Endodermal cell (in vitro differentiated cells): ENCODE measurements at regions not wholly inside any gene's neighbourhood (a gene's known extent, or its start where the extent isn't known, plus 50 kb on each side); places are given as distances from the start of the nearest gene placed in this dataset.

Experiments
- DNase-seq: peaks from one replicate; pipeline ENCODE4 v3.0.0-alpha.2; 2017
- H3K27ac ChIP-seq: 2 replicates; pipeline ENCODE4 v1.5.1; 2013; ENCODE audit warnings: mild to moderate bottlenecking, low read depth, low read length, moderate library complexity
- H3K27me3 ChIP-seq: 2 replicates; pipeline ENCODE4 v1.6.1; 2013; ENCODE audit warnings: mild to moderate bottlenecking, low read length, moderate library complexity; ENCODE audit not compliant: insufficient read depth, control insufficient read depth, poor library complexity, severe bottlenecking
- H3K36me3 ChIP-seq: 2 replicates; pipeline ENCODE4 v1.7.0; 2013; ENCODE audit warnings: mild to moderate bottlenecking, low read length, moderate library complexity; ENCODE audit not compliant: control insufficient read depth, insufficient read depth
- H3K4me1 ChIP-seq: one replicate; pipeline ENCODE4 v1.7.0; 2013; ENCODE audit warnings: low read length; ENCODE audit not compliant: control insufficient read depth, insufficient read depth
- H3K4me3 ChIP-seq: 2 replicates; pipeline ENCODE4 v1.5.1; 2013; ENCODE audit warnings: mild to moderate bottlenecking, low read length, moderate library complexity
- H3K9ac ChIP-seq: 2 replicates; pipeline ENCODE4 v1.6.1; 2013; ENCODE audit warnings: mild to moderate bottlenecking, low read length, moderate library complexity; ENCODE audit not compliant: poor library complexity, severe bottlenecking; ENCODE audit errors: extremely low read depth
- H3K9me3 ChIP-seq: 2 replicates; pipeline ENCODE4 v1.6.1; 2013; ENCODE audit warnings: mild to moderate bottlenecking, low read length, moderate library complexity; ENCODE audit not compliant: control insufficient read depth
- H3K27ac Mint-ChIP-seq: 2 replicates; pipeline ENCODE4 v1.8.0; 2020; ENCODE audit warnings: mixed read lengths
- H3K27me3 Mint-ChIP-seq: 2 replicates; pipeline ENCODE4 v1.8.0; 2021; ENCODE audit warnings: mild to moderate bottlenecking, mixed read lengths; ENCODE audit not compliant: insufficient read depth
- H3K36me3 Mint-ChIP-seq: 2 replicates; pipeline ENCODE4 v1.8.0; 2020; ENCODE audit warnings: low read depth, mixed read lengths
- H3K4me1 Mint-ChIP-seq: 2 replicates; pipeline ENCODE4 v1.8.0; 2020; ENCODE audit warnings: mixed read lengths
- H3K4me3 Mint-ChIP-seq: 2 replicates; pipeline ENCODE4 v1.8.0; 2020; ENCODE audit warnings: mild to moderate bottlenecking, moderate library complexity, mixed read lengths
- H3K9me3 Mint-ChIP-seq: 2 replicates; pipeline ENCODE4 v1.8.0; 2020; ENCODE audit warnings: mild to moderate bottlenecking, mixed read lengths
- WGBS, 2 experiments: methylation state at CpG; one replicate each; pipeline versions ENCODE4 v1.1.5 to v1.1.7; 2013; ENCODE audit warnings: missing lambda C conversion rate in 2 of 2, mixed read lengths in 1 of 2; ENCODE audit not compliant: insufficient coverage in 1 of 2, insufficient read length in 1 of 2; 5-methylcytosine and 5-hydroxymethylcytosine counted together
- TF ChIP-seq, protein P1 (sequence below): fragments of 200-600 bp; sonication (generic); conservative IDR thresholded peaks from 2 replicates; pipeline ENCODE4 v1.5.0; 2021; ENCODE audit warnings: antibody characterized with exemption, mild to moderate bottlenecking

DNA sequence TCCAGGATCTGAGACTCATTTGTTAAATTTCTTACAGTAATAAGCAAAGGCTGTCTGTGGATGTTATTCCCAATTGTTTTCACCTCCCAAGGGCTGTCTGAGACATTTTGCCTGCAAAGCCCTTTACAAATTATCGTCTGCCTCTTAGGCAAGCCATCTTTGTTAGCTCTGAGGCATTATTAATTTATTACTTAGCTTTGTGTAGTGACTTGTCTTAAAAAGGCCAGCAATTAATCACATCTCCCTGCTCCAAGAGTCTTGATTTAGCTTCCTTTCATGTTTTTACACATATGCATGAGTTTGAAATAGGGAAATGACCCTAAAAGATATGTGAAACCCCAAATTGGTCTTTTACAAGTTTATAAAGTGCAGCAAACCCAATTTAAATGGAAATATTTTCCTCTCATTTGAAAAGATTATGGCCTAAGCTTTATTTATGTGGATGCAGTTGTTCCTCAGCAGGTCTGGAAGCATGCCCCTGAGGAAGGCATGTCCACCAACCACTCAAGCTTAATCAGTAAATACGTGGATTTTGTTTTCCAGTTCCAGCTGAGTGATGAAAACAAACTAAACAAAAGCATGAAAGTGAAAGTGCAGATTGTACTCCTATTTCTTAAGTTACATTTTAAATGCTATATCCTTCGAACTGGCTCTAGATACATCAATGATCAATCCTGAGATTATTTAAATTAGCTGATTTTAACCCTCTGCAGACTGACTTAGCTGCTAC, 173.6 kb upstream of the LNX1 start:
- Mint-ChIP-seq H3K36me3 (no peaks in the 10 kb centered on the region), H3K9me3 (peaks cover 12% of the 10 kb centered on the region), H3K4me1 (no peaks in the 10 kb centered on the region), H3K4me3 (no peak overlapping the region), H3K27ac (no peak overlapping the region), H3K27me3 (no peaks in the 10 kb centered on the region)
- no peaks in the 10 kb centered on the region for H3K27me3 ChIP-seq
- TF ChIP-seq, protein P1, sequence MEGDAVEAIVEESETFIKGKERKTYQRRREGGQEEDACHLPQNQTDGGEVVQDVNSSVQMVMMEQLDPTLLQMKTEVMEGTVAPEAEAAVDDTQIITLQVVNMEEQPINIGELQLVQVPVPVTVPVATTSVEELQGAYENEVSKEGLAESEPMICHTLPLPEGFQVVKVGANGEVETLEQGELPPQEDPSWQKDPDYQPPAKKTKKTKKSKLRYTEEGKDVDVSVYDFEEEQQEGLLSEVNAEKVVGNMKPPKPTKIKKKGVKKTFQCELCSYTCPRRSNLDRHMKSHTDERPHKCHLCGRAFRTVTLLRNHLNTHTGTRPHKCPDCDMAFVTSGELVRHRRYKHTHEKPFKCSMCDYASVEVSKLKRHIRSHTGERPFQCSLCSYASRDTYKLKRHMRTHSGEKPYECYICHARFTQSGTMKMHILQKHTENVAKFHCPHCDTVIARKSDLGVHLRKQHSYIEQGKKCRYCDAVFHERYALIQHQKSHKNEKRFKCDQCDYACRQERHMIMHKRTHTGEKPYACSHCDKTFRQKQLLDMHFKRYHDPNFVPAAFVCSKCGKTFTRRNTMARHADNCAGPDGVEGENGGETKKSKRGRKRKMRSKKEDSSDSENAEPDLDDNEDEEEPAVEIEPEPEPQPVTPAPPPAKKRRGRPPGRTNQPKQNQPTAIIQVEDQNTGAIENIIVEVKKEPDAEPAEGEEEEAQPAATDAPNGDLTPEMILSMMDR, result no peak
- H3K4me3 ChIP-seq, result no peak overlapping the region
- H3K4me1 ChIP-seq, result no peaks in the 10 kb centered on the region
- H3K36me3 ChIP-seq, result no peaks in the 10 kb centered on the region
- H3K27ac ChIP-seq, result peak overlapping the region; percentile 6
- peaks cover 5% of the 10 kb centered on the region for H3K9me3 ChIP-seq
- no peak for DNase-seq
- H3K9ac ChIP-seq, result no peak overlapping the region
- 88 to 94% methylated on average over 2 to 3 of the region's 3 CpGs for WGBS, 2 experiments

DNA sequence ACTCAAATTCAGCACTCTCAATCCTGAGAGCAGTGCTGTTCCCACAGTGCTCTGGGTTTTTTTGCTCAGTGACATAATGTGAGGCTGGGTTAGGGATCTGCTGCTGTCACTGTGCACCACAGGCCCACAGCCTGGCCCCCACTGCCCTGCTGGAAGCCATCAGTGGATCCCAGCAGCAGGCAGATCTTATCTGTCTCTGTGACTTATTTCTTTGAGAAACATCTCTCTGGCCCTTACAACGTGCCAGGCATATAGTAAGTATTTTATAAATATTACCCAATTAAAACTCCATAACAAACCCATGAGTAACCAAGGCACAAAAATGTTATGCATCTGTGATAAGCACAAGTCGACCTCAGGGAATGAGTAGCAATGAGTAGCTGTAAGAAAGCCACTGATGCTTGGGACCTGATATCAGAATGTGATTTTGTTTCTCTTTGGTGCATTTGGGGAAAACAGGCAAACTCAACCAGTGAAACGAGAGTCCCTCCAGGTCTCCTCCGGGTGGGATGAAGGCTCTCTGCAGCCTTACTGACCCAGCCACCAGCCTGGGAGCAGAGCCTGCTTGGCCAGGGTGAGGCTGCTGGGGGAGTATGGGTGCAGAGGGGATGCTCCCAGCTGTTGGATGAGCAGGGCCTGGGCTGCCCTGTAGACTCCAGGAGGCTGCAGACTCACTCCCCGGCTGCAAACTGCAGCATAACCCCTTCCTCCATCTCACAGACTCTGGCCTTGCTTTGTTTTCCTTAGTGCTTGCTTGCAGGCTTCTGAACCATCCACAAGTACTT, 172.7 kb upstream of the LNX1 start:
- DNase-seq, result no peak
- Mint-ChIP-seq H3K27me3 (no peaks in the 10 kb centered on the region), H3K9me3 (peaks cover 12% of the 10 kb centered on the region), H3K4me3 (no peak overlapping the region), H3K36me3 (no peaks in the 10 kb centered on the region), H3K27ac (no peak overlapping the region), H3K4me1 (no peaks in the 10 kb centered on the region)
- H3K9ac ChIP-seq, result no peak overlapping the region
- WGBS, 2 experiments, result 76 to 79% methylated on average over 3 to 5 of the region's 5 CpGs
- no peaks in the 10 kb centered on the region for H3K4me1 ChIP-seq
- peaks cover 5% of the 10 kb centered on the region for H3K9me3 ChIP-seq
- peak overlapping the region; percentile 6 for H3K27ac ChIP-seq
- H3K4me3 ChIP-seq, result no peak overlapping the region
- H3K27me3 ChIP-seq, result no peaks in the 10 kb centered on the region
- no peaks in the 10 kb centered on the region for H3K36me3 ChIP-seq
- TF ChIP-seq, protein P1, result no peak

DNA sequence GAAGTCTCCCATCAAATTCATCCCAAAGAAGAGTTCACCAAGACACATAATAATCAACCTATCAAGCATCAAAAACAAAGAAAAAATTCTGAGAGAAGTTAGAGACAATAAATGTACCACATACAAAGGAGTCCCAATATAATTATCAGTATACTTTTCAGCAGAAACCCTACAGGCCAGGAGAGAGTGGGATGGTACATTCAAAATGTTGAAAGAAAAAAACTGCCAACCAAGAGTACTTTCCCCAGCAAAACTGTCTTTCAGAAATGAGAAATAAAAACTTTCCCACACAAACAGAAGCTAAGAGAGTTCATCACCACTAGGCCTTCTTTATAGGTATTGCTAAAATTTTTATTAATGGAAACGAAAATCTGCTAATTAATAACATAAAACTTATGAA, 164.4 kb upstream of the LNX1 start:
- Histone ChIP-seq H3K36me3 (no peaks in the 10 kb centered on the region), H3K4me3 (no peak overlapping the region), H3K9me3 (no peaks in the 10 kb centered on the region), H3K9ac (no peak overlapping the region), H3K4me1 (no peaks in the 10 kb centered on the region), H3K27ac (no peak overlapping the region), H3K27me3 (no peaks in the 10 kb centered on the region)
- TF ChIP-seq, protein P1, result no peak
- peaks cover 6% of the 10 kb centered on the region for H3K9me3 Mint-ChIP-seq
- H3K36me3 Mint-ChIP-seq, result no peaks in the 10 kb centered on the region
- WGBS, 2 experiments, result 100% methylated on average over 1 of the region's 1 CpG; no CpG with 5 or more reads in 1 of the 2 experiments
- H3K4me1 Mint-ChIP-seq, result no peaks in the 10 kb centered on the region
- H3K27ac Mint-ChIP-seq, result no peak overlapping the region
- no peak overlapping the region for H3K4me3 Mint-ChIP-seq
- DNase-seq, result no peak
- no peaks in the 10 kb centered on the region for H3K27me3 Mint-ChIP-seq
